ENCODE measurements at regions not wholly inside any gene's neighbourhood (a gene's known extent, or its start where the extent isn't known, plus 50 kb on each side); places are given as distances from the start of the nearest gene placed in this dataset.

DNA sequence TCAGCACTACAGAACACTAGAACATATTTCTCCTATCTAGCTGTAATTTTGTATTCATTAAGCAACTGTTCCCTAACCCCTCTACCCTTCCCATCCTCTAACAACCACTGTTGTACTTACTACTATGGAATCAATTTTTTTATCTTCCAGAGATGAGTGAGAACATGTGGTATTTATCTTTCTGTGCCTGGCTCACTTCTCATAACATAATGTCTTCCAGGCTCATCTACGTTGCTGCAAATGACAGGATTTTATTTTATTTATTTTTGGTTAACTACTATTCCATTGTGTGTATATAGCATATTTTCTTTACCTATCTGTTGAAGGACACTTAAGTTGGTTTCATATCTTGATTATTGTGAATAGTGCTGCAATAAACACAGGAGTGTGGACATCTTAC, 200.9 kb upstream of the CHRM2 start (continued):
- TF ChIP-seq NRF1 (IDR thresholded peaks at IDR 0.05; ENCODE audit: low read depth, low read length) (no peak), SP1 (IDR thresholded peaks at IDR 0.05; ENCODE audit: low read depth, low read length) (no peak), EP300 (IDR thresholded peaks at IDR 0.05; ENCODE audit: borderline replicate concordance in 1 of 2, low read depth in 2 of 2, low read length in 2 of 2) (no peak), HDAC6 (IDR thresholded peaks at IDR 0.05; ENCODE audit: low read depth, low read length) (no peak), HDAC2 (IDR thresholded peaks at IDR 0.05; ENCODE audit: borderline replicate concordance in 1 of 2, low read depth in 2 of 2, low read length in 2 of 2) (no peak), PHF8 (conservative IDR thresholded peaks at IDR 0.05; ENCODE audit: low read depth, low read length) (no peak)
